GM18502 (cell line): ENCODE measurements at regions not wholly inside any gene's neighbourhood (a gene's known extent, or its start where the extent isn't known, plus 50 kb on each side); places are given as distances from the start of the nearest gene placed in this dataset.
"Not testable (repeated sequence)": the region's sequence is repeated elsewhere in the genome, so short reads cannot be mapped to it uniquely, and the experiment has no call there.

Experiments used
- ATAC-seq: cut with Tn5 transposase; IDR thresholded peaks from one replicate; pipeline ENCODE4 v1.9.1; 2021; ENCODE audit warnings: mild to moderate bottlenecking; ENCODE audit not compliant: unreplicated experiment, poor library complexity

GRCh38 chr2:184157141-184157540 lies 441.2 kb upstream of the ZNF804A start:
- ATAC-seq = no peak

GRCh38 chr2:184162426-184162825 lies 435.9 kb upstream of the ZNF804A start:
- no peak for ATAC-seq

GRCh38 chr2:184168823-184169222 lies 429.5 kb upstream of the ZNF804A start:
- not testable (repeated sequence) for ATAC-seq

- no peak for ATAC-seq
These were observed 429.0 kb upstream of the ZNF804A start for GRCh38 chr2:184169366-184169765.

GRCh38 chr2:184174493-184175104 lies 423.7 kb upstream of the ZNF804A start:
- no peak for ATAC-seq

GRCh38 chr2:184178229-184178628 lies 420.1 kb upstream of the ZNF804A start:
- no peak for ATAC-seq

GRCh38 chr2:184186436-184186835 lies 411.9 kb upstream of the ZNF804A start:
- ATAC-seq = no peak

GRCh38 chr2:184187421-184187971 lies 410.8 kb upstream of the ZNF804A start:
- ATAC-seq = no peak

GRCh38 chr2:184190725-184191124 lies 407.6 kb upstream of the ZNF804A start:
- ATAC-seq = no peak

GRCh38 chr2:184192649-184193048 lies 405.7 kb upstream of the ZNF804A start:
- no peak for ATAC-seq

- no peak for ATAC-seq
These were observed 400.9 kb upstream of the ZNF804A start for GRCh38 chr2:184197413-184197812.

GRCh38 chr2:184198791-184199190 lies 399.5 kb upstream of the ZNF804A start:
- not testable (repeated sequence) for ATAC-seq

- no peak for ATAC-seq
These were observed 399.1 kb upstream of the ZNF804A start for GRCh38 chr2:184199274-184199673.

GRCh38 chr2:184201246-184201645 lies 397.1 kb upstream of the ZNF804A start:
- ATAC-seq = no peak

GRCh38 chr2:184203661-184204060 lies 394.7 kb upstream of the ZNF804A start:
- no peak for ATAC-seq

GRCh38 chr2:184205048-184205596 lies 393.2 kb upstream of the ZNF804A start:
- no peak for ATAC-seq

- no peak for ATAC-seq
These were observed 392.3 kb upstream of the ZNF804A start for GRCh38 chr2:184206045-184206444.

- ATAC-seq = no peak
These were observed 388.0 kb upstream of the ZNF804A start for GRCh38 chr2:184210329-184210728.

GRCh38 chr2:184215745-184216144 lies 382.6 kb upstream of the ZNF804A start:
- ATAC-seq = no peak

- no peak for ATAC-seq
These were observed 341.7 kb upstream of the ZNF804A start for GRCh38 chr2:184256611-184257010.

GRCh38 chr2:184261331-184261730 lies 337.0 kb upstream of the ZNF804A start:
- no peak for ATAC-seq

- no peak for ATAC-seq
These were observed 336.5 kb upstream of the ZNF804A start for GRCh38 chr2:184261818-184262217.
